Lung (tissue), 11 donors: ENCODE measurements at regions not wholly inside any gene's neighbourhood (a gene's known extent, or its start where the extent isn't known, plus 50 kb on each side); places are given as distances from the start of the nearest gene placed in this dataset.
A peak's percentile ranks its signal among the peaks of the same experiment; 100 is the strongest.

Experiments
- ATAC-seq: fragments of 200-7000 bp; cut with Tn5 transposase; one replicate; pipeline ENCODE4 v1.9.1; 2020; ENCODE audit warnings: moderate number of reproducible peaks; ENCODE audit not compliant: insufficient read depth, low FRiP score
- DNase-seq, 3 donors: peaks; one replicate each; pipeline ENCODE4 v3.0.0-alpha.2; 2013 to 2017
- H3K27ac ChIP-seq, 2 donors: one replicate each; pipeline ENCODE4 v1.5.1; 2013; ENCODE audit warnings: mild to moderate bottlenecking in 2 of 2, moderate library complexity in 2 of 2, control low read depth in 1 of 2, inconsistent platforms in 1 of 2, low read depth in 1 of 2, low read length in 1 of 2
- H3K27me3 ChIP-seq, 3 donors: one replicate each; pipeline ENCODE4 v1.5.1; 2013; ENCODE audit warnings: low read length in 2 of 3; ENCODE audit not compliant: control insufficient read depth in 3 of 3, insufficient read depth in 3 of 3
- H3K36me3 ChIP-seq, 4 donors: one replicate each; pipeline ENCODE4 v1.5.1; 2013; ENCODE audit warnings: low read length in 4 of 4, mild to moderate bottlenecking in 1 of 4, moderate library complexity in 1 of 4; ENCODE audit not compliant: control insufficient read depth in 4 of 4, insufficient read depth in 4 of 4
- H3K4me1 ChIP-seq, 5 donors: one replicate each; pipeline ENCODE4 v1.5.1; 2013; ENCODE audit warnings: low read length in 5 of 5, mild to moderate bottlenecking in 2 of 5, moderate library complexity in 1 of 5; ENCODE audit not compliant: control insufficient read depth in 5 of 5, insufficient read depth in 5 of 5
- H3K4me3 ChIP-seq: one replicate; pipeline ENCODE4 v1.5.1; 2013; ENCODE audit warnings: mild to moderate bottlenecking, control low read depth, moderate library complexity
- H3K9ac ChIP-seq, 2 donors: one replicate each; pipeline ENCODE4 v1.5.1; 2013; ENCODE audit warnings: low read length in 2 of 2, control low read depth in 1 of 2; ENCODE audit not compliant: insufficient read depth in 1 of 2
- H3K9me3 ChIP-seq, 4 donors: one replicate each; pipeline ENCODE4 v1.5.1; 2013; ENCODE audit warnings: low read length in 3 of 4, mild to moderate bottlenecking in 1 of 4, moderate library complexity in 1 of 4; ENCODE audit not compliant: control insufficient read depth in 4 of 4, insufficient read depth in 3 of 4
- CTCF ChIP-seq: IDR thresholded peaks from 2 replicates; pipeline ENCODE4 v1.5.1; 2012; ENCODE audit warnings: mild to moderate bottlenecking; ENCODE audit errors: control extremely low read depth, extremely low read depth
- WGBS, 2 donors: extraction: QIAGEN DNeasy Blood & Tissue Kit; methylation state at CpG; one replicate each; pipeline ENCODE4 v1.1.7; 2013; 5-methylcytosine and 5-hydroxymethylcytosine counted together
- donor health status: control.
- donor health status: control.
- donor health status: Bipolar disorder and iron deficiency.
- donor health status: healthy.
- donor health status: DM: yes; HTN: yes; CAD: no.

GRCh38 chr2:145221516-145221915 is 701.6 kb upstream of the ZEB2 start:
- H3K9ac ChIP-seq, result no peak overlapping the region
- no peak for TF ChIP-seq CTCF
- DNase-seq (no peak), ATAC-seq (no peak)
- H3K4me1 ChIP-seq, result no peaks in the 10 kb centered on the region
- no peak overlapping the region for H3K27ac ChIP-seq
- no peaks in the 10 kb centered on the region for H3K36me3 ChIP-seq
- no peak overlapping the region for H3K4me3 ChIP-seq
- H3K27me3 ChIP-seq, result no peaks in the 10 kb centered on the region
- H3K9me3 ChIP-seq, result no peaks in the 10 kb centered on the region
- 97 to 98% methylated on average over 1 of the region's 1 CpG for WGBS, 2 donors

GRCh38 chr2:145221032-145221431 is 701.1 kb upstream of the ZEB2 start:
- H3K4me1 ChIP-seq, result no peaks in the 10 kb centered on the region
- H3K4me3 ChIP-seq, result no peak overlapping the region
- no peaks in the 10 kb centered on the region for H3K36me3 ChIP-seq
- ATAC-seq (no peak), DNase-seq (no peak)
- no peak for TF ChIP-seq CTCF
- no peak overlapping the region for H3K9ac ChIP-seq
- no peaks in the 10 kb centered on the region for H3K9me3 ChIP-seq
- H3K27me3 ChIP-seq, result no peaks in the 10 kb centered on the region
- WGBS, 2 donors, result 30 to 34% methylated on average over 2 of the region's 2 CpGs
- no peak overlapping the region for H3K27ac ChIP-seq

- Histone ChIP-seq H3K27me3 (no peaks in the 10 kb centered on the region), H3K4me1 (no peaks in the 10 kb centered on the region), H3K9me3 (no peaks in the 10 kb centered on the region), H3K36me3 (no peaks in the 10 kb centered on the region), H3K27ac (no peak overlapping the region), H3K4me3 (no peak overlapping the region), H3K9ac (no peak overlapping the region)
- ATAC-seq, result no peak
- no peak for DNase-seq
- TF ChIP-seq CTCF, result no peak
- 79 to 82% methylated on average over 1 of the region's 1 CpG for WGBS, 2 donors
Observed at GRCh38 chr2:145220496-145220895, 700.6 kb upstream of the ZEB2 start.

- Histone ChIP-seq H3K27me3 (no peaks in the 10 kb centered on the region), H3K4me3 (no peak overlapping the region), H3K36me3 (no peaks in the 10 kb centered on the region), H3K9ac (no peak overlapping the region), H3K4me1 (no peaks in the 10 kb centered on the region), H3K27ac (no peak overlapping the region), H3K9me3 (peaks cover 0 to 4% (median 1%) of the 10 kb centered on the region in 4 donors)
- TF ChIP-seq CTCF, result no peak
- DNase-seq (peak in 2 of 3 donors; percentile 17 to 38), ATAC-seq (no peak)
- WGBS, 2 donors, result 62 to 64% methylated on average over 1 of the region's 1 CpG
Observed at GRCh38 chr2:145207884-145208283, 688.0 kb upstream of the ZEB2 start.
